ENCODE measurements at regions not wholly inside any gene's neighbourhood (a gene's known extent, or its start where the extent isn't known, plus 50 kb on each side); places are given as distances from the start of the nearest gene placed in this dataset.

DNA sequence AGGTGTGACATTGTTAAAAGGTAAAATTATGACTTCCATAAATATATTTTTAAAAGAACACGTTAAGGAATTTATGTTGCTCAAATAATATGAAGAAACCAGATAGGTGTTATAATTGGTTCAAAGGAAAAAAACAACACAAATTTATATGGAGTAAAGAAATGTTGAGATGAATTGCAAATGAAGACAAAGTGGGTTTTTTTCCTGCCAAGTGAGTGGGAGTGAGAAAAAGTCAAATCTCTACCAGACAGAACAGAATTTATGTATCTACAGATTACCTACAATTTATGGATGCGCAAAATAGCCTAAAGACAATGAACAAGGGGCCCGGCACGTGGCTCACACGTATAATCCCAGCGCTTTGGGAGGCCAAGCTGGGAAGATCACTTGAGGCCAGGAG lies 159.7 kb upstream of the SLC1A4 start:
- WGBS, 2 experiments (ENCODE audit: insufficient coverage in 2 of 2): 96 to 97% methylated on average over 4 to 5 of the region's 6 CpGs
- no peak overlapping the region for H3K27ac ChIP-seq (ENCODE audit: low read depth, low read length, severe bottlenecking)

DNA sequence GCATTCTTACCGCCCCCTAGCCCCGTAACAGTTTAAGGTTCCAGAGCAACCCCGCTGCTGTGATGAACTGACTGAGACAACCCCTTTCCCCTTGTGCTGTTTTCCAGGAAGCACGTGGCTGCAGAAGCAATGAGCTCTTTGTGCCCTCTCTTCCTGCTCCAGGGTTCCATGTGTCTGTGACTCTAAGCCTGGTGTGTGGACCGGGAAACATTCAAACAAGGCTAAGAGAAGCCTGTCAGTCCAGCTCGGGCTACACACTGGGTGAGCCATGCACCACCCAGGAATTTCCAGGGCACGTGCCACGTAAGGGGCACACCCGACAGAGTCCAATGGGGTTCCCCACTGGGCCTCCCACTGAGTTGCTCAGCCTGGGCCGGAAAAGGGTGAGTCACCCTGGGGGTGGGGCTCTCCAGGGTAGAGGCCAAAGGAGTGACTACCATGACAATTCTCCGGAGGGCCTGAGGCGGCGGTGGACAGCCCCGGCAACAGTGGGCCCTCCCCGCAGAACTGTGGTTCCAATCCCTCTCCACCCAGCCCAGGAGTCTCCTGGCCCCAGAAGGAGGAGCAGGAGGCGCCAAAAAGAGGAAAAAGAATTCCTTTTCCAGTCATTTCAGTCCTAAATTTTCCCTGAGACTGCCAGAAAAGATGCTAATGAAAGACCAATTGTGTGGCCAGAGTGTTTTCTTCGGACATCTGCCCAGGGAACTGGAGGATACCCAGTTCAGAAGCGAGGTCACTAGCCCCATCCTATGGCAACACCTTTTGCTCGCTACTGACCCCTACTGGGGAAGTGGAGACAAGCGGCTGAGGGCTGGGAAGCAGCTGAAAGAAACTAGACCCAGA lies 157.8 kb upstream of the SLC1A4 start:
- 69 to 79% methylated on average over 16 to 19 of the region's 20 CpGs for WGBS, 2 experiments (ENCODE audit: insufficient coverage in 2 of 2)
- Histone ChIP-seq H3K27ac (ENCODE audit: low read depth, low read length, severe bottlenecking) (peak overlapping the region; percentile 60), H3K9me3 (ENCODE audit: control insufficient read depth, low read length) (no peaks in the 10 kb centered on the region), H3K4me3 (ENCODE audit: extremely low read depth, insufficient read depth, low read length, poor library complexity, severe bottlenecking) (no peak overlapping the region), H3K36me3 (ENCODE audit: control insufficient read depth, insufficient read depth, low read length) (no peaks in the 10 kb centered on the region), H3K4me1 (ENCODE audit: control insufficient read depth, insufficient read depth, low read length, poor library complexity, severe bottlenecking) (no peaks in the 10 kb centered on the region)

More for the DNA sequence above, 159.7 kb upstream of the SLC1A4 start:
- H3K4me3 ChIP-seq (ENCODE audit: extremely low read depth, insufficient read depth, low read length, poor library complexity, severe bottlenecking): no peak overlapping the region
- no peaks in the 10 kb centered on the region for H3K4me1 ChIP-seq (ENCODE audit: control insufficient read depth, insufficient read depth, low read length, poor library complexity, severe bottlenecking)
- H3K9me3 ChIP-seq (ENCODE audit: control insufficient read depth, low read length): no peaks in the 10 kb centered on the region
- H3K36me3 ChIP-seq (ENCODE audit: control insufficient read depth, insufficient read depth, low read length): no peaks in the 10 kb centered on the region

DNA sequence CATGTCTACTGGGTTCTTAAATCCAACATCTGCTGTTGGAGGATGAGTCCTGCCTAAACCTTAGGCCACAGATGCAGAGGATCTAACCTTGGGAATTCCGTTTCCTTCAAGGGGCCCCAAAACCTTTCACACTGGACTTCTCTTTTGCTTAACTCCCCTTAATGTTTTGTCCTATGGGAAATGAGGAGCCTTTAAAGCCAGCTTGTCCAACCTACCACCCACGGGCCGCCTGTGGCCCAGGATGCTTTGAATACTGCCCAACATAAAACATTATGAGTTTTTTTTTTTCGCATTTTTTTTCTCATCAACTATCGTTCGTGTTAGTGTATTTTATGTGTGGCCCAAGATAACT lies 157.2 kb upstream of the SLC1A4 start:
- 88 to 100% methylated on average over 2 to 4 of the region's 6 CpGs for WGBS, 2 experiments (ENCODE audit: insufficient coverage in 2 of 2)
- H3K4me3 ChIP-seq (ENCODE audit: extremely low read depth, insufficient read depth, low read length, poor library complexity, severe bottlenecking): no peak overlapping the region
- no peaks in the 10 kb centered on the region for H3K36me3 ChIP-seq (ENCODE audit: control insufficient read depth, insufficient read depth, low read length)
- no peaks in the 10 kb centered on the region for H3K4me1 ChIP-seq (ENCODE audit: control insufficient read depth, insufficient read depth, low read length, poor library complexity, severe bottlenecking)
- H3K27ac ChIP-seq (ENCODE audit: low read depth, low read length, severe bottlenecking): no peak overlapping the region
- H3K9me3 ChIP-seq (ENCODE audit: control insufficient read depth, low read length): no peaks in the 10 kb centered on the region

DNA sequence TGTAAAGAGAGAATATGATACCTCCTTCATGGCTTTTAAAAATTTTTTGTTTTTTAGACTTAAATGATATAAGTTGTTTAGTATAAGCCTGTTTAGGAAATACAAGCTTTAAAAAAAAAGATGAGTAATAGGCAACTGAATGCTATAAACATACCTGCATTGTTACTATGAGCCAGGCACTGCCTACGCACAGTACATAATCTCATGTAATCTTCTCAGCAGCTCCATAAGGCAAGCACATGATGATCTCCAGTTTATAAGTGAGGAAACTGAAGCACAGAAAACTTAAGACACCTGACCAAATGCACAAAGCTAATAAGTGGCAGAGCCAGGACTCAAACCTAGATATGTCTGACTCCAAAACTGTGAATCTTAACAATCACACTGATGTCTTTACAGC lies 156.3 kb upstream of the SLC1A4 start:
- Histone ChIP-seq H3K4me1 (ENCODE audit: control insufficient read depth, insufficient read depth, low read length, poor library complexity, severe bottlenecking) (no peaks in the 10 kb centered on the region), H3K36me3 (ENCODE audit: control insufficient read depth, insufficient read depth, low read length) (no peaks in the 10 kb centered on the region), H3K27ac (ENCODE audit: low read depth, low read length, severe bottlenecking) (no peak overlapping the region), H3K9me3 (ENCODE audit: control insufficient read depth, low read length) (no peaks in the 10 kb centered on the region), H3K4me3 (ENCODE audit: extremely low read depth, insufficient read depth, low read length, poor library complexity, severe bottlenecking) (no peak overlapping the region)
- WGBS, 2 experiments (ENCODE audit: insufficient coverage in 2 of 2): no CpG with 5 or more reads among the region's 1 CpG

DNA sequence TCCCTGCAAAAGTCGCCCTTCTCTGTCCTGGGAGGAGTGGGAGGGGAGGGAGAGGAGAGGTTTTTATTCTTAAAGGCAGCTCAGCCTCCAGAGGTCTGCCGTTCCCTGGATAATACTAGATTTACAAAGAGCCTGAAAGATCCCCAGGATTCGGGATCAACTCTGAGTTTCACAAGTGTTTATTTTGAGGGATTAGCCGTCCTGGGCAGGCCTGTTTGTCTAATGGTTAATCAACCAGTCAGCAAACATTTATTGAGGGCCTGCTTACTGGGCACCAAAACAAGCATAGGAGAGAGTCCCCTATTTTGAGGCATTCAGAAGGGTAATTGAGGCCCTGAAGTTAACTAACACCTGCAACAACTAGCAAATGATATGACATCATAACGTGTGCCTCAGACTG lies 152.6 kb upstream of the SLC1A4 start:
- Histone ChIP-seq H3K4me3 (ENCODE audit: extremely low read depth, insufficient read depth, low read length, poor library complexity, severe bottlenecking) (no peak overlapping the region), H3K36me3 (ENCODE audit: control insufficient read depth, insufficient read depth, low read length) (no peaks in the 10 kb centered on the region), H3K27ac (ENCODE audit: low read depth, low read length, severe bottlenecking) (no peak overlapping the region), H3K4me1 (ENCODE audit: control insufficient read depth, insufficient read depth, low read length, poor library complexity, severe bottlenecking) (no peaks in the 10 kb centered on the region), H3K9me3 (ENCODE audit: control insufficient read depth, low read length) (no peaks in the 10 kb centered on the region)
- WGBS, 2 experiments (ENCODE audit: insufficient coverage in 2 of 2): 67 to 75% methylated on average over 4 of the region's 5 CpGs

DNA sequence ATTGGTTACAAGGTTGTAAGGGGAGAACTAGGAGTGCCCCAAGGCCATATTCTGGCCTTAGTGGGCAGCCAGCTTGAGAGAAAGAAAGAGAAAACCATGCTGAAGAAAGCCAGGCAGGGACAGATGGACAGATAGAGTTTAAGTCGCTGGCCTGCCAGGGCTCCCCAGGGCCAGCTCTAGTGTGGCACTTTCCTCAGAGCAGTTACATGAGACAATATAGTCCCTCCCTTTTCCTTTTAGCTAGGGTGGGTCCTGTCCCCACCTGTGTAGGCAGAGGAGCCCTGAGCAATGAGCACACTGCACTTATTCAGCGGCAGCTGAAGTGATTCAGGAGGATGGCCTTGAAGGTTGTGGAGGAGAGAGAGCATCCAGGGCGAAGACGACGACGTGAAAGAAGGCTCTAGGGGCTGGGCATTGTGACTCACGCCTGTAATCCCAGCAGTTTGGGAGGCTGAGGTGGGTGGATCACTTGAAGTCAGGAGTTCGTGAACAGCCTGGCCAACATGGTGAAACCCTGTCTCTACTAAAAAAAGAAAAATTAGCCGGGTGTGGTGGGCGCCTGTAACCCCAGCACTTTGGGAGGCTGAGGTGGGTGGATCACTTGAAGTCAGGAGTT lies 152.0 kb upstream of the SLC1A4 start:
- Histone ChIP-seq H3K4me3 (ENCODE audit: extremely low read depth, insufficient read depth, low read length, poor library complexity, severe bottlenecking) (no peak overlapping the region), H3K36me3 (ENCODE audit: control insufficient read depth, insufficient read depth, low read length) (no peaks in the 10 kb centered on the region), H3K4me1 (ENCODE audit: control insufficient read depth, insufficient read depth, low read length, poor library complexity, severe bottlenecking) (no peaks in the 10 kb centered on the region), H3K9me3 (ENCODE audit: control insufficient read depth, low read length) (no peaks in the 10 kb centered on the region), H3K27ac (ENCODE audit: low read depth, low read length, severe bottlenecking) (no peak overlapping the region)
- 71 to 81% methylated on average over 7 to 10 of the region's 10 CpGs for WGBS, 2 experiments (ENCODE audit: insufficient coverage in 2 of 2)

DNA sequence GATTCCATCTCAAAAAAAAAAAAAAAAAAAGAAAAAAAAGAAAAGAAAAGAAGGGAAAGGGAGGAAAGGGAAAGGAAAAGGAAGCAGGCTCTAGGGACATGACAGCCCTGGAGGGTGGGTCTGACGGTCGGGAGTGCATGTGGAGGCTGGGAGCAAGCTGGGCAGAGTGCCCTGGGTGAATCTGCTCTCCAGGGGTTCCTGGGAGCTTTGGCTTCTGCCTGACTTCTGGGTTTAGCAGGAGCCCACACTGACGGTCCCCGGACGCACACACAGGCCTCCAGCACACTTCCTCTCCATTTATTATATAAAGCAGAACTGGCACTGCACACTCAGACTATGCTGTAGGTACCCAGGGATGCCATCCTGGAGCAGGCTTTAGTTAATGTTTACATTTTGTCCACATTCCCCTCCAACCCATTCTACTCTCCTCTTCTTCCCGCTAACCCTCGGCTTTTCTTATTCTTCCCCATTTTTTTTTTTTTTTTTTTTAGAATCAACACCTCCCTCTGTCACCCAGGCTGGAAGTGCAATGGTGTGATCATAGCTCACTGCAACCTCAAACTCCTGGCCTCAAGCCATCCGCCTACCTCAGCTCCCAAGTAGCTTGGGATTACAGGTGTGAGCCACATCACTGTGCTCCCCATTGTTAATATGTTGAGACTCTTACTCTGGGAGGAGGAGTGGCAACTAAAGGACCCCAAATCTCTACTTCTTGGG lies 151.1 kb upstream of the SLC1A4 start:
- no peak overlapping the region for H3K27ac ChIP-seq (ENCODE audit: low read depth, low read length, severe bottlenecking)
- 93 to 99% methylated on average over 6 to 7 of the region's 8 CpGs for WGBS, 2 experiments (ENCODE audit: insufficient coverage in 2 of 2)
- H3K36me3 ChIP-seq (ENCODE audit: control insufficient read depth, insufficient read depth, low read length): no peaks in the 10 kb centered on the region
- no peak overlapping the region for H3K4me3 ChIP-seq (ENCODE audit: extremely low read depth, insufficient read depth, low read length, poor library complexity, severe bottlenecking)
- H3K4me1 ChIP-seq (ENCODE audit: control insufficient read depth, insufficient read depth, low read length, poor library complexity, severe bottlenecking): no peaks in the 10 kb centered on the region
- no peaks in the 10 kb centered on the region for H3K9me3 ChIP-seq (ENCODE audit: control insufficient read depth, low read length)

DNA sequence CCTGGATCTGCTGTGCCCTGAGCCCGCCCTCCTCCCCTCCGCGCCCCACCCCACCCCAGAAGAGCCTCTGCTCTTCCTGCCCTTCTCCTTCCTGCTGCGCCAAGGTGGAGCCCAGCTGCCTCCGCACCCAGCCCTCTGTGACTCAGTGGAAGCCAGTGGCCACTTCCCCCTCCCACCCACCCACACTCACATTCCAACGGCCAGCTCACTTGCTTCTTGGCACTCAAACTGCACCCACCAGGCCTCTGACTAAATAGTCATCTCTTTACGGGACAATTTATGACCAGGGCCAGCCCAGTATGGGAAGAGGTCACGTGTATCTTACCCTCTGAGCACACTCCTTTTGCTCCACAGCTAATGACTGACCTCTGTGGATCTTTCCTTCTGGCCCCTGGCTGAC lies 150.4 kb upstream of the SLC1A4 start:
- H3K27ac ChIP-seq (ENCODE audit: low read depth, low read length, severe bottlenecking): no peak overlapping the region
- H3K36me3 ChIP-seq (ENCODE audit: control insufficient read depth, insufficient read depth, low read length): no peaks in the 10 kb centered on the region
- H3K9me3 ChIP-seq (ENCODE audit: control insufficient read depth, low read length): no peaks in the 10 kb centered on the region
- no peak overlapping the region for H3K4me3 ChIP-seq (ENCODE audit: extremely low read depth, insufficient read depth, low read length, poor library complexity, severe bottlenecking)
- WGBS, 2 experiments (ENCODE audit: insufficient coverage in 2 of 2): 84 to 86% methylated on average over 1 to 4 of the region's 8 CpGs
- H3K4me1 ChIP-seq (ENCODE audit: control insufficient read depth, insufficient read depth, low read length, poor library complexity, severe bottlenecking): no peaks in the 10 kb centered on the region

DNA sequence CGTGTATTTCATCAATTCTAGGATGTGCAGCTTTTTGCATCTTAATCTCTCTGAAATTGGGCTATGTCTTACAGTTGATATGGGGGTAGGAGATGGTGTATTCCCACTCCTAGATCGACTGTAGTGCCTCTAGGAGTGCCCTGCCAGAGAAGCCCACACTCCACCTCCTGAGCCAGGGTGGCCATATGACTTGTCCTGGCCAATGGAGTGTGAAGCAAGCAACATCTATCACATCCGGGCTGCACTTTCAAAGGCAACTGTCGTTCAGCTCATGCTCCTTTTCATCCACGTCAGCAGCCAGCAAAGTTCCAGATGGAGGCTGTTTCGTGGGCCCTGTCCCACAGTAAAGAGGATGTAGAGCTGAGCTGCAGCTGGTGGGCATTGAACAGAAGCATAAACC lies 149.4 kb upstream of the SLC1A4 start:
- no peaks in the 10 kb centered on the region for H3K9me3 ChIP-seq (ENCODE audit: control insufficient read depth, low read length)
- H3K4me3 ChIP-seq (ENCODE audit: extremely low read depth, insufficient read depth, low read length, poor library complexity, severe bottlenecking): no peak overlapping the region
- H3K27ac ChIP-seq (ENCODE audit: low read depth, low read length, severe bottlenecking): no peak overlapping the region
- no peaks in the 10 kb centered on the region for H3K4me1 ChIP-seq (ENCODE audit: control insufficient read depth, insufficient read depth, low read length, poor library complexity, severe bottlenecking)
- H3K36me3 ChIP-seq (ENCODE audit: control insufficient read depth, insufficient read depth, low read length): no peaks in the 10 kb centered on the region
- WGBS, 2 experiments (ENCODE audit: insufficient coverage in 2 of 2): 76 to 93% methylated on average over 5 to 6 of the region's 6 CpGs

DNA sequence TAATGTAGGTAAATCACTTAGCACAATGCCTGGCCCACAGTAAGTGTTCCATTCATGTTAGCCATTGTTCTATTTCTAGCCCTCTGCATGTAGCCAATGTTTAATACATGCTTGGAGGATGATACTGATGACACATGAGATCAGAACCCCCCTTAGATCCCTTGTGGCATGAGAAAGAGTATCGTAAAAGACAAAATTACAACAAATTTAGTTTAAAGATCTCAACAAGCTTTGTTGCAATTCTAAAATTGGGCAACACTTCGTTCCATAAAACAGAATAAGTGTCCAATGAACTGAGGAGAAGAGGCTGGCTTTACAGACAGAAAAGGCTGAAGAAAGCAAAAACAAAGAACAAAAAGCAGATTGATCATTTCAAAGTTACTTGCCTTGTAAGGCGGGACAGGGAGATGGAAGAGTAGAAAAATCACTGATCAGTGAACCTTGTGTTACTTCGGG lies 148.7 kb upstream of the SLC1A4 start:
- no peak overlapping the region for H3K27ac ChIP-seq (ENCODE audit: low read depth, low read length, severe bottlenecking)

More for the DNA sequence above, 148.7 kb upstream of the SLC1A4 start:
- 89 to 94% methylated on average over 2 to 3 of the region's 4 CpGs for WGBS, 2 experiments (ENCODE audit: insufficient coverage in 2 of 2)
- H3K4me1 ChIP-seq (ENCODE audit: control insufficient read depth, insufficient read depth, low read length, poor library complexity, severe bottlenecking): no peaks in the 10 kb centered on the region
- H3K36me3 ChIP-seq (ENCODE audit: control insufficient read depth, insufficient read depth, low read length): no peaks in the 10 kb centered on the region
- H3K4me3 ChIP-seq (ENCODE audit: extremely low read depth, insufficient read depth, low read length, poor library complexity, severe bottlenecking): no peak overlapping the region
- H3K9me3 ChIP-seq (ENCODE audit: control insufficient read depth, low read length): no peaks in the 10 kb centered on the region

All from mesodermal cell (in vitro differentiated cells).